ENCODE measurements at regions not wholly inside any gene's neighbourhood (a gene's known extent, or its start where the extent isn't known, plus 50 kb on each side); places are given as distances from the start of the nearest gene placed in this dataset.

GRCh38 chr18:29248805-29249204 lies 1071.9 kb upstream of the CDH2 start:
- TF ChIP-seq, protein P1, sequence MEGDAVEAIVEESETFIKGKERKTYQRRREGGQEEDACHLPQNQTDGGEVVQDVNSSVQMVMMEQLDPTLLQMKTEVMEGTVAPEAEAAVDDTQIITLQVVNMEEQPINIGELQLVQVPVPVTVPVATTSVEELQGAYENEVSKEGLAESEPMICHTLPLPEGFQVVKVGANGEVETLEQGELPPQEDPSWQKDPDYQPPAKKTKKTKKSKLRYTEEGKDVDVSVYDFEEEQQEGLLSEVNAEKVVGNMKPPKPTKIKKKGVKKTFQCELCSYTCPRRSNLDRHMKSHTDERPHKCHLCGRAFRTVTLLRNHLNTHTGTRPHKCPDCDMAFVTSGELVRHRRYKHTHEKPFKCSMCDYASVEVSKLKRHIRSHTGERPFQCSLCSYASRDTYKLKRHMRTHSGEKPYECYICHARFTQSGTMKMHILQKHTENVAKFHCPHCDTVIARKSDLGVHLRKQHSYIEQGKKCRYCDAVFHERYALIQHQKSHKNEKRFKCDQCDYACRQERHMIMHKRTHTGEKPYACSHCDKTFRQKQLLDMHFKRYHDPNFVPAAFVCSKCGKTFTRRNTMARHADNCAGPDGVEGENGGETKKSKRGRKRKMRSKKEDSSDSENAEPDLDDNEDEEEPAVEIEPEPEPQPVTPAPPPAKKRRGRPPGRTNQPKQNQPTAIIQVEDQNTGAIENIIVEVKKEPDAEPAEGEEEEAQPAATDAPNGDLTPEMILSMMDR (conservative IDR thresholded peaks at IDR 0.05; ENCODE audit: low read depth, low read length), result no peak
- H3K4me3 ChIP-seq (ENCODE audit: low read depth, low read length), result no peak overlapping the region
- no peak for DNase-seq (ENCODE audit: low read depth)

GRCh38 chr18:29241199-29241598 lies 1064.3 kb upstream of the CDH2 start:
- no peak for DNase-seq (ENCODE audit: low read depth)
- no peak overlapping the region for H3K4me3 ChIP-seq (ENCODE audit: low read depth, low read length)
- TF ChIP-seq, protein P1 (conservative IDR thresholded peaks at IDR 0.05; ENCODE audit: low read depth, low read length), result no peak

DNA sequence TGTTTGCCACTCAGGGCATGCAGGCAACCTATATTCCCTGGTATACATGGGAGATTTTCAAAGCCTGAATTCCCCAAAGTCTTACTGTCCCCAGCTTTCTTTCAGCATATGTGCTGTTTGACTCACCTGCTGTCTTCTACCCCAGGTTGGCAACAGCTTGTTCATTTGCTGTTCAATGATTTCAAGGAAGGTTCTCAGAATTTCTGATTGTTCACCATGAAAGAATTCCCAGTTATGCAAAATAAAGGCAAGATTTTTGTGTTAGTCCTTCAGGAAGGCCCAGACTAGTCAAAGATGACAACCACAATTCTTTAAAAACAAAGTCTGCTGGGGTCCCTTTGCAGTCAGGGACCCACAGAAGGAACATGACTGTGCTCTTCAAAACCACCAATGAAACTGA lies 1057.8 kb upstream of the CDH2 start:
- no peak for DNase-seq (ENCODE audit: low read depth)
- TF ChIP-seq, protein P1 (conservative IDR thresholded peaks at IDR 0.05; ENCODE audit: low read depth, low read length), result no peak
- no peak overlapping the region for H3K4me3 ChIP-seq (ENCODE audit: low read depth, low read length)

DNA sequence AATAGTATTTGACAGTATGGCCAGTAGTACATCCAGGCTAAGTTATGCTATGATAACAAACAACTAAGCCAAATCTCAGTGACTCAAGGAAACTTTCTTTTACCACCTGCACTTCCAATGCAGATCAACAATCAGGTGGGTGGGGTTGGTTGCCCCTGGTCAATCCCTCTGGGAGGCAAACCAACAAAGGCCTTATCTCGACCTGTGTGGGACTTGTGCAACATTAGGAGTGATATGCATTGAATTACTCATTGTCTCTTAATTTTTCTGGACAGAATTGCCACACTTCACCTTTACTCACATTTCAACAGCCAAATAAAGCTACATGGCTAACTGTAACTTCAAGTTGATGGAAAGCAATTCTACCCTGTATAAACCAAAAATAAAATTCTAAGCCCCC lies 1049.3 kb upstream of the CDH2 start:
- TF ChIP-seq, protein P1 (conservative IDR thresholded peaks at IDR 0.05; ENCODE audit: low read depth, low read length), result no peak
- no peak overlapping the region for H3K4me3 ChIP-seq (ENCODE audit: low read depth, low read length)
- DNase-seq (ENCODE audit: low read depth), result no peak

DNA sequence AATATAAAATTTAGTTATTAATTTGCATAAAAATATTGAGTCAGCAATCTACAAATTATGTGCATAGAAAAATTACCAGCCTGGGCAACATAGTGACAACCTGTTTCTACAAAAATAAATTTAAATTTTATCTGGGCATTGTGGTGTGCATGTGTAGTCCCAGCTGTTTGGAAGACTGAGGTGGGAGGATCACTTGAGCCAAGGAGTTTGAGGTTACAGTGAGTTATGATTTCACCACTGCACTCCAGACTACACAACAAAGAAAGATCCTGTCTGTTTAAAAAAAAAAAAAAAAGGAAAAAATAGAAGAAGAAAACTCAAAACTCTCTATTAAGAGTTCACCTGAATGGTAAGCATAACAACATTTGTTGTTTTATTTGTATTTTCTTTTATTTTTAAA lies 1048.4 kb upstream of the CDH2 start:
- TF ChIP-seq, protein P1 (conservative IDR thresholded peaks at IDR 0.05; ENCODE audit: low read depth, low read length), result no peak
- no peak overlapping the region for H3K4me3 ChIP-seq (ENCODE audit: low read depth, low read length)
- DNase-seq (ENCODE audit: low read depth), result no peak

DNA sequence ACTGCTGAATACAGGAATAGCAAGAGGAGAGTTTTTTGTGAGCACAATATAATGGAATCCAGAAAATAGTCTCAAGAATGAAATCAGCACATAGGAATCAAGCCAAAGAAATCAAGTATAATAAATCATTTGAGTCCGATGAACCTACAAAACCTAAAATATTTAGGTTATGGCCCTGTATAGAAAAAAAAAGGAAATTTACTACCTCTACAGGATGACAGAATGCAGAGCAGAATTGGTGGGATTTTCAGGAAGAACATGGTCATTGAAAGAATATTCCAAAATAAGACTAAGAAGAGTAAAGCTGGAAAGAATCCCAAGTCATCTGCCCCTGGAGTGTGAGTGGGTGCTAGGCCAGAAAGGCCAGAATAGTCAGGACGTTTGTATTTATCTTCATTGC lies 1041.2 kb upstream of the CDH2 start:
- no peak for DNase-seq (ENCODE audit: low read depth)
- no peak overlapping the region for H3K4me3 ChIP-seq (ENCODE audit: low read depth, low read length)
- TF ChIP-seq, protein P1 (conservative IDR thresholded peaks at IDR 0.05; ENCODE audit: low read depth, low read length), result no peak

- TF ChIP-seq, protein P1 (conservative IDR thresholded peaks at IDR 0.05; ENCODE audit: low read depth, low read length), result no peak
- no peak overlapping the region for H3K4me3 ChIP-seq (ENCODE audit: low read depth, low read length)
- DNase-seq (ENCODE audit: low read depth), result no peak
Measured at GRCh38 chr18:29217124-29217915, 1040.4 kb upstream of the CDH2 start.
